ACHN (cell line): ENCODE measurements at regions not wholly inside any gene's neighbourhood (a gene's known extent, or its start where the extent isn't known, plus 50 kb on each side); places are given as distances from the start of the nearest gene placed in this dataset.

Source experiments
- DNase-seq: peaks from one replicate; pipeline ENCODE4 v3.0.0-alpha.2; 2015
- in situ Hi-C: cut with HindIII; loops from 2 replicates; pipeline ENCODE4 v1.10.0; 2017; ENCODE audit warnings: low sequenced_read_pairs, low pct_ligation_motif_present, low pct_unique_long_range_greater_than_20kb

DNA sequence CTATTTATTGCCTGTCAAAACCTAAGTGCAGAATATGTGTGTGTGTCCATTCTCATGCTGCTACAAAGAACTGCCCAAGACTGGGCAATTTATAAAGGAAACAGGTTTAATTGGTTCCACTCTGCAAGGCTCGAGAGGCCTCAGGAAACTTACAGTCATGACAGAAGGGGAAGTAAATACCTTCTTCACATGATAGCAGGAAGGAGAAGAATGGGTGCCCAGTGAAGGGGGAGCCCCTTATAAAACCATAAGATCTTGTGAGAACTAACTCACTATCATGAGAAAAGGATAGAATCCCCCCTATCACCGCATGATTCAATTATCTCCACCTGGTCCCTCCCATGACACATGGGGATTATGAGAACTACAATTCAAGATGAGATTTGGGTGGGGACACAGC, 300.7 kb upstream of the SNX7 start:
- no peak for DNase-seq
- in situ Hi-C loops: no loop called here

DNA sequence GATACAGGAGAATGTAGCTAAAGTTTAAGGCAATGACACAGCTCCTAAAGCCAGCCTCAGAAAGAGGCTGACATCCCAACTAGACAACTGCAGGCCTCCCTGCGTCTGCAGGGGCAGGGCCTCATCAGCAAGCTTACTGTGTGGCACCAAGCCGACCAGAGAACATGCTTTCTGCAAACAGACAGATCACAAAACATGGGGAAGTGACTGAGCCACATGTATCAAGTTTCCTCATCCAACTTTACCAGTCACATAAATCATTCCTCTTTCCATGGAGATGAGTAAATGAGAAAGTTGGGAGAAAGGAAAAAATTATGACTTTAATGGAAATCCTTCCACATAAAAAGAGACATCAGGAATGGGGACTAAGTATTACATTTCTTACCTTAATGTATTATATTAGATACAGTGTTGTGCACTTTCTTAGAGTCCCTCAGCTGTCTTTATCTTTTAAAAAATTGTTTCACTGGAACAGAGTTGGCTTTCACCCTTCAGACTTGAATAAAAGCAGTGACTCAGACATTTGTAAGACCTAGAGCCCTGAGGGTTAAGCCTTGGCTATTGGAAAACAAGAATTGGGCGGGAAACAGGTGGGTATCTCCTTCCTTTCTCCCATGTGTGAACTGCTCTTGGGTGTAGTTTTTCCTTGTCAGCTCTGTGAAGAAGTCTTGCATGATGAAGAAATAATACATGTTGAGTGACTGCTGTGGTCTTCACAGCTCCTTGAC, 305.7 kb upstream of the SNX7 start:
- no peak for DNase-seq
- in situ Hi-C loops: no loop called here

- DNase-seq: no peak
- in situ Hi-C loops: no loop called here
Measured at GRCh38 chr1:98352378-98352777, 309.1 kb upstream of the SNX7 start.

DNA sequence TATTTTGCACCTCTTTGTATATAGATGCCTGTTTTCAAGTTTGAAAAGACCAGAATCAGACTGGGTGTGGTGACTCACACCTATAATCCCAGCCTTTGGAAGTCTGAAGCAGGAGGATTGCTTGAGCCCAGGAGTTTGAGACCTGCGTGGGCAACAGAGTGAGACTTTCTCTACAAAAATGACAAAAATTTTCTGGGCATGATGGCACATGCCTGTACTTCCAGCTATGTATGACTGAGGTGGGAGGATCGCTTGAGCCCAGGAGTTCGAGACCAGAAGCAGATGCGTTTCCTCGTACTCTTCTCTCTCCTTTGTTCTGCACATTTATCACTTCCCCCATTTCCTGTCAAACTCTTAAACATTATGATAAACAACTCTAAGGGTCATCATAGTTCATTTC, 310.0 kb upstream of the SNX7 start:
- no peak for DNase-seq
- in situ Hi-C loops: no loop called here

DNA sequence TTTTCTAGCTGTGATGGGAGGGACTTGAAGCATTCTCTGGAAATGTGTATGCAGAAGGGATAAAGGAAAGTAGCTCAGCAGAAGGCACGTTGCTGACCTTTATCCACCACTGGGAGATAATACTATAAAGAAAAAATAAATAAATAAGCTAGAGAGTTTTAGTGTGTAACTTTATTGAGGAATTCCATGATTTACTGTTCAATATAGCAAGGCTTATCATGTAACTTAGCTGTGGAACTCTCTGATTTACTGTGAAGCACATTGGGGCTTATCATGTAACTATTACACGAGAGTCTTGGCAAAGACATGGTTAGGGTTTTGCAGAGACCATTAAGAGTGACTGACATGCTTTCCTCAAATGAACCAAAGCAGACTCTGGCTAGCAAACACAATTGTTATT, 316.1 kb upstream of the SNX7 start:
- no peak for DNase-seq
- in situ Hi-C loops: no loop called here

GRCh38 chr1:98344731-98345130, 316.8 kb upstream of the SNX7 start:
- in situ Hi-C loops: no loop called here
- no peak for DNase-seq

DNA sequence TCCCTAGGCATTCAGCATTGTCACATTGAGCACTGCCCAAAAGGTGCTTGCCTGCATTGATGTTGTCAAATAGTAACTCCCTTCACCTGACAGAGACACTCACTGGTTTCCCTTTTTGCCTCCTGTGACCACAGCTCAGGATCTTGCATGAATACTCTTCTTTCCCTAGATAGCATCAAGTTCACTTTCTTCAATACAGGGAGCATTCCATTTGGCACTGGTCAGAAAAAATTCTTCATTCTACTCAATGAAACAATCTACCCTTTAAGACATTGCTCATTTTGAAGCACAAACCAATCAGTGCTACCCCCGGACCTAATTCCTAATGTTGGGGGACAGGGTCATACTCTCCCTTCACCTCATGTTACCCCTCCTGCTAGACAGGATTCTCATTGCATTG, 319.0 kb upstream of the SNX7 start:
- DNase-seq: no peak
- in situ Hi-C loops: no loop called here

GRCh38 chr1:98340511-98340910, 321.0 kb upstream of the SNX7 start:
- DNase-seq: no peak
- in situ Hi-C loops: no loop called here

- in situ Hi-C loops: no loop called here
- DNase-seq: peak; percentile 6
Measured at GRCh38 chr1:98336472-98337083, 324.9 kb upstream of the SNX7 start.

- DNase-seq: no peak
- in situ Hi-C loops: no loop called here
Measured at GRCh38 chr1:98333936-98334335, 327.6 kb upstream of the SNX7 start.

- in situ Hi-C loops: no loop called here
Measured at GRCh38 chr1:98333406-98333805, 328.1 kb upstream of the SNX7 start.

GRCh38 chr1:98331718-98332311, 329.7 kb upstream of the SNX7 start:
- DNase-seq: no peak
- in situ Hi-C loops: no loop called here

More at GRCh38 chr1:98333406-98333805, 328.1 kb upstream of the SNX7 start:
- no peak for DNase-seq

DNA sequence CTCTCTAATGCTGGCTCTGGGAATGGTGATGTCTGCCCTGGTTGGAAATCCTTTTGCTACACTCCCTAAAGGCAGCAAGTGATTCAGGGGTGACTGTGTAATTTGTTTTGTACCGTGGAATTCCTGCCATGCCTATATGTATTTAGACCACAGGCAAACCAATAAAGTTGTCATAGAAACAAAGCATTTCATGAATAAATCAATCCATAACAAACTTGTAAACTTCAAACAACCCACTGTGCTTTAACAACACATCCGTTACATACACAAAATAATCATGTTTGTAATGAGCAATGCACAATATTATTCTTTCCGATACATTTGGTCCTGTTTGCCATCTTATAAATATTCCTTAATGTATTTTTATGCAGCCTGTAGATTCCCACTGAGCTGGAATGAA, 330.3 kb upstream of the SNX7 start:
- in situ Hi-C loops: no loop called here

DNA sequence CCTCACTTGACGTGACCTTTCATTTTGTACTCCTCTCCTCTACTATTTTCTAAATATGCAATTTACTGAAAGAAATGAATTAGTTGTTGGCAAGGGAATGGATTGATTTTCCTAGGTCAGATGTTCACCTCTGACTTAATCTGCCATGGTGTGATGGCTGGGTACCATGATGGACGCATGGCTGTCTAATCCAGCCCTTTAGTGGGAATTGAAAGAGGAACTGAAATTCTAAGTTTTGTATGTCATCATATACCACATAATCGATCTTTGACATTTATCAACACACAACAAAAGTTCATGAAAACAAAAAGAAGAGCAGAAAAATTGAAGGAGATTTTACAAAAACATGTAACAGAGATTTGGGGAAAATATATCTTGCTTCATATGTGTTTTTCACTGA, 331.3 kb upstream of the SNX7 start:
- no peak for DNase-seq

More for the DNA sequence above, 330.3 kb upstream of the SNX7 start:
- DNase-seq: no peak

DNA sequence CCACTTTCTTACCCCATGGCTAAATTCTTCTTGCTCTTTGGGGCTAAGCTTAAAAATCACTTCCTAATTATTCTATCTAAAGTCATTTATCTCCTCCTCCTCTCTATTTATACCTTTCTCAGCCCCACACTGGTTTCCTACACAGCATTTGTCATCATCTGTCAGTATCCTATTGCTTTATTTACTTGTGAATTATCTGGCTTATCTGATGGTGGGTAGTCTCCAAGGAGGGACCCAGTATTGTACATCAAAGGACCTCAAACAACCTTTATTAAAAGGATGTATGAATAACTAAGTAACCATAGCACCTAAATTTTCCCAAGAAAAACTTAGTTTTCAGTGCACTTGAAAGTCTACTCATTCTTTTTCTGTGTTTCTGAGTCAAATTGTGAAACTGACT, 332.7 kb upstream of the SNX7 start:
- no peak for DNase-seq

More for the DNA sequence above, 331.3 kb upstream of the SNX7 start:
- in situ Hi-C loops: no loop called here

GRCh38 chr1:98327220-98327861, 334.2 kb upstream of the SNX7 start:
- no peak for DNase-seq
- in situ Hi-C loops: no loop called here

More for the DNA sequence above, 332.7 kb upstream of the SNX7 start:
- in situ Hi-C loops: no loop called here

- in situ Hi-C loops: no loop called here
- peak; percentile 95 for DNase-seq
Measured at GRCh38 chr1:98325646-98326440, 335.7 kb upstream of the SNX7 start.

- in situ Hi-C loops: no loop called here
- DNase-seq: peak; percentile 95
Measured at GRCh38 chr1:98323906-98324358, 337.6 kb upstream of the SNX7 start.

- in situ Hi-C loops: no loop called here
- DNase-seq: peak; percentile 83
Measured at GRCh38 chr1:98323388-98323787, 338.1 kb upstream of the SNX7 start.
